GM18505 (cell line): ENCODE measurements at regions not wholly inside any gene's neighbourhood (a gene's known extent, or its start where the extent isn't known, plus 50 kb on each side); places are given as distances from the start of the nearest gene placed in this dataset.

Source experiments
- ATAC-seq: cut with Tn5 transposase; IDR thresholded peaks from one replicate; pipeline ENCODE4 v1.9.1; 2021; ENCODE audit not compliant: unreplicated experiment
- POLR2A ChIP-seq: IDR thresholded peaks from 4 replicates; pipeline ENCODE4 v1.6.1; 2011; ENCODE audit warnings: borderline replicate concordance; ENCODE audit not compliant: insufficient read depth, insufficient read length; ENCODE audit errors: extremely low read depth

DNA sequence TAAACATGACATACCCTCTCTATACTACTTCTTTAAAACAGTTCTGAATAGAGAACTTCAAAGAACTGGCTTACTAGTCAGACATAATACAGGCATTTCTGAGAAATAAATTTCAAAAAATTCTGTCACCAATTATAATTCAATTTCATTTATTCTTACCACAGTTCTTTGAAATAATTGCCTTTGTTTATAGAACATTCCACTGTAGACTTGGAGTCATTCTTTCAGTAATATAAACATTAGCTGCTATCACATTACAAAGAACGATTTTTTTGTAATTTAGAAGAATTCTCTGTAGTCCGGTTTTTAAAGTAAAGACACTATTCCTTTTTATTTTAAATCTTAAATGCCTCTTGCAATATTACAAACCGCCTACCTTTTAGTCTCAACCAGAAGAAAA, 146.4 kb upstream of the COL11A1 start:
- no peak for ATAC-seq
- TF ChIP-seq POLR2A, result no peak

GRCh38 chr1:103250441-103250861, 142.1 kb upstream of the COL11A1 start:
- TF ChIP-seq POLR2A, result no peak
- no peak for ATAC-seq

DNA sequence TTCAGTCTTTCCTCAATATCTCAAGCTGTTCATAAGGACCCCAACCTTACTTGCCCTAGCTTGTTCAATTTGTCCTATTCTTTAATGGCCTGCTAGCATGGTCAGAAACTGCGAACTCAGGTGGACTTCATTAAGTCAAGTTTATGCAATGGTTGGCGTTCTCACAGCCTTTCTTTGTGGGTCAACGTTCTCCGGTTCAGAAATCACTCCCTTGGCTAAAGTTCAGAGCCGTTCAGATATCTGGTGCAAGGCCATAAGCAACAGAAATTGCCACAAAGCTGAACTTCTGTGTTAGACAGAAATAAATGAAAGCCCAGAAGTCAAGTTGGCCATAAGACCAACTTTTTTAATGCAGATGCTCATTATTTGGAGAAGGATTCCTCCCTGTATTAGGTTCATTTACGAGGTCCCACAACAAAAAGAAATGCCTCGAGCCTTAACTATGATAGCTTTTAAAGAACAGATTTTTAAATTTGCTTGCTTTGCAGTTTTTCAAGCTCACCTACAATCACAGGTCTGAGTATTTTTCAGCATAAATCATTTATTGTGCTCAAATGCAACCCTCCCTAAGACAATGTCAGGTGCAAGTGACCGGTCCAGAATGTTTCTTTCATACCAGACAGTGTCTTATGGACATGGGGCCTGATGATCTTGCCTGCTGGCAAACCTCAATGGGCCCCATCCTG, 140.2 kb upstream of the COL11A1 start:
- TF ChIP-seq POLR2A, result no peak
- no peak for ATAC-seq

DNA sequence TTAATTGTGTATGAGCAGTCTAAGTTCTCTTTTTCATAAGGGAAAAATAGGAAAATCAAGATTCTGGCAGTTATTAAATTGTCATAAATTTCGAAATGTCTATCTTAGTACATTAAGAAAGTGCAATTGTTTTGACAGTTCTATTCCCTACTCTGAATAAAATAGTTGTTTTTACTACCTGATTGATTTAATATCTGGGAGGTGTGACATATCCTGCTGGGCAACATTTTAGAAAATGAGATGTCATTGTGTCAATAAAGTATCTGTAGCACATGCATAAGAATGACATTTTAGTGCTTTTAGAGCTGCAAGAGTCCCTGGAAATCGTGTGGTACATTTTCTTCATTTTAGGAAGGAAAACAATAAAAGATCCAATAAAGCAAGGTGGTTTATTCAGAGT, 139.2 kb upstream of the COL11A1 start:
- ATAC-seq, result no peak
- no peak for TF ChIP-seq POLR2A

DNA sequence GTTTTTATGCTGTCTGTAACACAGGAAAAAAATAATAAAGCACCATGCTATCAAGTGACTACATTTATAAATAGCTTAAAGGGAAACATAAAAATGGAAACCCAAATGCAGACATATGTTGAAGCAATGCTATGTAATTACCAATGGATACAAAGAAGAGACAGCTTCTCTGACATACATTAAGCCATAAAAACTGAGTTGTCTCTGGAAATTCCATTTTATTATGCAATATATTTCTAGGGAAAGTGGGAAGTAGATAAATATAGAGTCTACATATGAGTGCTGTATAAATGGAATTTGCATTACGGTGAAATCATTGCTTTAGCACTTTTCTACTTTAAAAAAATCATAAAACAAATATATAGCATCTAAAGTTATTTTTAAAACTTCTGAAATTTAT, 135.2 kb upstream of the COL11A1 start:
- TF ChIP-seq POLR2A, result no peak
- ATAC-seq, result no peak

DNA sequence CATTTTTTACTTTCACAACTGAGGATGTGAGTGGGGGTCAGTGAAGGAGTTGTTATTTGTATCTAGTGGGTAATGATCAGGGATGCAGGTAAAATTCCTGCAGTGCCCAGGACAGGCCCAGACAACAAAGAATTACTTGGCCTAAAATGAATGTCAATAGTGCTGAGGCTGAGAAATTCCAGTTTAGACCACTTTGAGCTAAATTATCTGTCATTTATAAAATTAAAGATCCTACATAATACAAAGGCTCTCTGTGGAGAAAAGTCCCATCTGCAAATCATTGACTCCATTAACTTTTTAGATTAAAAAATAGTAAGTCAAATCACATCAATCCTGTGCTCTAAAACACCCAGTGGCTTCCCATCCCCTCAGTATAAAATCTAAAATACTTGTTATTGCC, 130.7 kb upstream of the COL11A1 start:
- ATAC-seq, result no peak
- no peak for TF ChIP-seq POLR2A

DNA sequence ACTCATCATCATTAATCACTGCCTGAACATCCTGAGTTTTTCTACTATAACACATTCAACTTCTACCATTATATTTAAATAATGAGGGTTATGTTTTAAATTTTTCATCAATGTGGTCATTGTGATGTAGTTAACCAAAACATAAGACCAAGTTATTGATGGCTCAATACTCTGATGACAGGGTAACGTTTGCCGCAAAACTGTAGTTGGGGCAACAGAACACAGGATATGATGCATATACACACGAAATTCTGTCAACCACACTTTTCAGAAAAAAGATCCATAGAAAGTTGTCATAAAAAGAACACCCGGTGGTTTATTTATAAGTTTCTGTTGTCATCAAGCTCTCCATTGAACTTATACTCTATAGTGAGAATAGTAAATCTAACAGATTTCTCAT, 121.7 kb upstream of the COL11A1 start:
- ATAC-seq, result no peak
- no peak for TF ChIP-seq POLR2A

DNA sequence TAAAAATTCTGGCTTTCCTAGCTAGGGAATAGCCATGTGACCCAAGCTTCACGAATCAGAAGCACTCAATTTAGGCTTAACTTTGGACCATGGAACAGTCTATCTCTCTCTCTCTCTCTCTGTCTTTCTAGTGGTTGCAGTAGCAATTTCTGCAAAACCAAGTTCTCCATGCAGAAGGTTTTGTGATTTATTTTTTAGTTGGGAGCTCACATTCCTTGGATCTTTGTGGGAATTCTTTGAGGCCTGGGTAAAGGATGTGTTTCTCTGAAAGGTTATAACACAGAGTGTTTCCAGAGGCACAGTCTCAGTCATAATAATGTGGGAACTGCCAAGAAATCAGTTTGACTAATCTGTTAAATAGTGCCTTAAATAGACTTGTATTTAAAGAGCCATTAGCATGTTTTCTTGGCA, 112.3 kb upstream of the COL11A1 start:
- no peak for ATAC-seq

GRCh38 chr1:103218821-103219220, 110.5 kb upstream of the COL11A1 start:
- no peak for ATAC-seq
- no peak for TF ChIP-seq POLR2A

More for the DNA sequence above, 112.3 kb upstream of the COL11A1 start:
- no peak for TF ChIP-seq POLR2A

DNA sequence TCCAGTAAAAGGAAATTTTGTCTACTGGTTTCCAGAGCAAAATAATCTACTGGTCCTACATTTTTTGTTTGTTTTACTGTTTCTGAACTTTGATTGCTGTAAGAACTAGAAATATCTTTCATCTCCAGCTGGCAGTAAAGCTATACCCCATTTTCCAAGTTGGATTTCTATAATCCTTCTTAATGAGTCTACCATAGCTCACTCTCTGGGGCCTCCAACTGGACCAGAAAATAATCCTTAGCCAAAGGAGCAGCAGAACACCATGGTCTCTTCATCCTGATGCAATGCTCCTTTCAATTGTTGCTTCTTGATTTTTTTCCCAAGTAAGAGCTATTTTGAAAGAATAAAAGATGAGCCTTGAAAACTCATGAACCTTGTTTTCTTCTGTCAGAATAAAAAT, 110.0 kb upstream of the COL11A1 start:
- TF ChIP-seq POLR2A, result no peak
- ATAC-seq, result no peak

DNA sequence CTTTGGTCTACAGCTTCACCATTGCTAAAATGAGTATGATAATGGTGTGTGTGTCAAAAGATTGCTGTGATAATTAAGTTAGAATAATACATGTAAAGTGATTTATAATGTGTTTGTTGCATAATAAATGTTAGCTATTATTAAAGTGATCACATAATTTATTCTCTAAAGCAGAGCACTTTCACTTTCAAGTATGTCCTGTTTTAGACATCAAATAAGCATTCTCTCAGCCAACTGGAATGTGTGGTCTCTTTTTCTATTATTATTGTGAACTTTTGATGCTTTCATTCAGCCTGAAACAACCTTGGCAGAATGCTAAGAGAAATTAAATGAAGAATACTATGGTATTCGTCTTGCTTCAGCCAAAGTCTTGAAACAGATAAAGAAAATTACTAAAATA, 102.8 kb upstream of the COL11A1 start:
- no peak for ATAC-seq
- TF ChIP-seq POLR2A, result no peak

GRCh38 chr1:103208844-103209243, 100.5 kb upstream of the COL11A1 start:
- no peak for TF ChIP-seq POLR2A
- ATAC-seq, result no peak

DNA sequence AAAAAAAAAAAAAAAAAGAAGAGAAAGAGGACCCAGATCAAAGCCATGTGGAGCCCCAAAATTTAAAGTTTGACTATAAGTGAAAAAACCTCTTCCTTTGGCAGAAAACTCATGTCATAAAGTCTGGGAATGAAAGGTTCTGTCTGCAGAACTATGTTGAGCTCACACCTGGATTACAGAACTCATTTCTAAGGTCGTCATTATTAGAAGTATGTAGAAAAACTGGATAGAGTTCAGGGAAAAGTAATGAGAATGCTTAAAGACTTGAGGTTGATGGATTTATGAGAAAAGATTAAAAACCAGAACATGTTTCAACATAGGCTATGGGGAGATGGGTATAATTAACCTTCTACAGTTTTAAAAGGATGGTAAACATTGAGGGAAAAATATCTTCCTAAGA, 90.7 kb upstream of the COL11A1 start:
- TF ChIP-seq POLR2A, result no peak
- no peak for ATAC-seq

DNA sequence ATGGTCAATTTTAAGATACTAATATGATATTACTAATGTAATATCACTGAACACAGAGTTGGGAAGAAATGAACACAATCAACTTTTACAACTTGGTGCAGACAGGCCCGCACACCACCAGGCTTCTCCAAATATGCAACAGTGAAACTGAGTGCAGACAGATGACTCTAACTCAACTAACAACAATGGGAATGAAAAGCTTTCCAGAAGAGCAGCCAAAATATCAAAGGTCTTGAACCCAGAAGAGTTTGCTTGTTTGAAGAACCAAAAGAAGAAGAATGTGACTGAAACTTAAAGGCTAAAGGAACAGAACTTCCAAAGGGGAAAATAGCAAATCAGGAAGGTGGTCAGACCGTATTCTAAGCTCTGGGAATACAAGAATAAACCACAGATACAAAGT, 89.8 kb upstream of the COL11A1 start:
- TF ChIP-seq POLR2A, result no peak
- ATAC-seq, result no peak

- no peak for TF ChIP-seq POLR2A
- ATAC-seq, result no peak
These were observed 88.9 kb upstream of the COL11A1 start for GRCh38 chr1:103197216-103197615.

DNA sequence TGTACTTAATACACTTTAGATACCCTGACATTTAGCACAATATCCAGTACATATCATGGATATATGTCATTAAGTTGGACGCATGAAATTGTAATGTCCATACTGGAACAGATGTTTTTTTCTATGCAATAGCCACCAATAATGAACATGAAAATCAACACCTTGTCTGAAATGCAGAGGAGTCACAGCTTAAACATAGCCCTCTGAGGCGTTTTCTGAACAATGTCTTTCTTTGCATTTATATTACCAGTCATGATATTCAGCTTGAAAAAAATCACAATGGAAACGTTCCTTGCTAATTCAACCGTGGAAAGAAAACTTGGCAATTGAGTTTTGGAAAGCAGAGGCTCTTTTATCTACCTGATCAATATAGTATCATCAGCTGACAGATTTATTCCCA, 86.7 kb upstream of the COL11A1 start:
- ATAC-seq, result no peak

GRCh38 chr1:103194060-103194459, 85.7 kb upstream of the COL11A1 start:
- no peak for TF ChIP-seq POLR2A
- ATAC-seq, result no peak

More for the DNA sequence above, 86.7 kb upstream of the COL11A1 start:
- no peak for TF ChIP-seq POLR2A
